A549 (cell line): ENCODE measurements at regions not wholly inside any gene's neighbourhood (a gene's known extent, or its start where the extent isn't known, plus 50 kb on each side); places are given as distances from the start of the nearest gene placed in this dataset.

ENCODE experiments used
- CTCF ChIP-seq: fragments of >200 bp; sonication (Bioruptor Twin); formaldehyde crosslinking; IDR thresholded peaks from 3 replicates; pipeline ENCODE4 v1.5.1; 2016
- ESRRA ChIP-seq: fragments of 150-350 bp; IDR thresholded peaks from 2 replicates; pipeline ENCODE4 v1.6.1; 2014; ENCODE audit warnings: mild to moderate bottlenecking, low read length, borderline replicate concordance
- POLR2A ChIP-seq: IDR thresholded peaks from 2 replicates; pipeline ENCODE4 v1.6.1; 2012; ENCODE audit warnings: mild to moderate bottlenecking, low read length
- RAD21 ChIP-seq, 2 experiments: fragments of >200 bp in 1 of 2; sonication (Bioruptor Twin) in 1 of 2; formaldehyde crosslinking in 1 of 2; IDR thresholded peaks in 1 of 2; conservative IDR thresholded peaks in 1 of 2; 2 replicates in 1 of 2; 3 replicates in 1 of 2; pipeline ENCODE4 v1.6.1; 2012 to 2018; ENCODE audit warnings: inconsistent platforms in 1 of 2
- TF ChIP-seq, protein P1 (sequence below): fragments of 200-600 bp; sonication (generic); IDR thresholded peaks from 2 replicates; pipeline ENCODE4 v1.6.1; 2016; ENCODE audit warnings: antibody characterized with exemption, mild to moderate bottlenecking, moderate library complexity

- TF ChIP-seq, protein P1, sequence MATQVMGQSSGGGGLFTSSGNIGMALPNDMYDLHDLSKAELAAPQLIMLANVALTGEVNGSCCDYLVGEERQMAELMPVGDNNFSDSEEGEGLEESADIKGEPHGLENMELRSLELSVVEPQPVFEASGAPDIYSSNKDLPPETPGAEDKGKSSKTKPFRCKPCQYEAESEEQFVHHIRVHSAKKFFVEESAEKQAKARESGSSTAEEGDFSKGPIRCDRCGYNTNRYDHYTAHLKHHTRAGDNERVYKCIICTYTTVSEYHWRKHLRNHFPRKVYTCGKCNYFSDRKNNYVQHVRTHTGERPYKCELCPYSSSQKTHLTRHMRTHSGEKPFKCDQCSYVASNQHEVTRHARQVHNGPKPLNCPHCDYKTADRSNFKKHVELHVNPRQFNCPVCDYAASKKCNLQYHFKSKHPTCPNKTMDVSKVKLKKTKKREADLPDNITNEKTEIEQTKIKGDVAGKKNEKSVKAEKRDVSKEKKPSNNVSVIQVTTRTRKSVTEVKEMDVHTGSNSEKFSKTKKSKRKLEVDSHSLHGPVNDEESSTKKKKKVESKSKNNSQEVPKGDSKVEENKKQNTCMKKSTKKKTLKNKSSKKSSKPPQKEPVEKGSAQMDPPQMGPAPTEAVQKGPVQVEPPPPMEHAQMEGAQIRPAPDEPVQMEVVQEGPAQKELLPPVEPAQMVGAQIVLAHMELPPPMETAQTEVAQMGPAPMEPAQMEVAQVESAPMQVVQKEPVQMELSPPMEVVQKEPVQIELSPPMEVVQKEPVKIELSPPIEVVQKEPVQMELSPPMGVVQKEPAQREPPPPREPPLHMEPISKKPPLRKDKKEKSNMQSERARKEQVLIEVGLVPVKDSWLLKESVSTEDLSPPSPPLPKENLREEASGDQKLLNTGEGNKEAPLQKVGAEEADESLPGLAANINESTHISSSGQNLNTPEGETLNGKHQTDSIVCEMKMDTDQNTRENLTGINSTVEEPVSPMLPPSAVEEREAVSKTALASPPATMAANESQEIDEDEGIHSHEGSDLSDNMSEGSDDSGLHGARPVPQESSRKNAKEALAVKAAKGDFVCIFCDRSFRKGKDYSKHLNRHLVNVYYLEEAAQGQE: no peak
- no peak for TF ChIP-seq POLR2A
- TF ChIP-seq CTCF: no peak
- TF ChIP-seq RAD21 (conservative IDR thresholded peaks at IDR 0.05 in 1 of 2, IDR thresholded peaks at IDR 0.05 in 1 of 2): no peak
- TF ChIP-seq ESRRA: no peak
Observed at GRCh38 chr3:176321099-176321498, 876.2 kb downstream of the TBL1XR1 start.
